ENCODE measurements at regions not wholly inside any gene's neighbourhood (a gene's known extent, or its start where the extent isn't known, plus 50 kb on each side); places are given as distances from the start of the nearest gene placed in this dataset.

DNA sequence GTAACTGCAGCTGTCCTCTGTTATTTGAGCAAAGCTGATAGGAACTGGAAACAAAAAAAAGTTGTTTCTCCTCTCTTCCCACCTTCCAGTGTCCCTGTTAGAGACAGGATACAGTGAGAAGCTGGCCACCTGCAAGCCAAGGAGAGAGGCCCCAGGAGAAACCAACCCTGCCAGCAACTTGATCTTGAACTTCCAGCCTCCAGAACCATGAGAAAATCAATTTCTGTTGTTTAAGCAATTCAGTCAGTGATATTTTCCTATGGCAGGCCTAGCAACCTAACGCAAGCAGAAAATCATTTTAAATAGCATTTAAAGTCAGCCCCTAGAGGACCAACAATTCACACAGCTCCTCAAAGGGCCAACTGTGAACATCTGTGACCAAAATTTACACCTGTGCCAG, 291.3 kb downstream of the OXSM start:
- TF ChIP-seq, protein P1, sequence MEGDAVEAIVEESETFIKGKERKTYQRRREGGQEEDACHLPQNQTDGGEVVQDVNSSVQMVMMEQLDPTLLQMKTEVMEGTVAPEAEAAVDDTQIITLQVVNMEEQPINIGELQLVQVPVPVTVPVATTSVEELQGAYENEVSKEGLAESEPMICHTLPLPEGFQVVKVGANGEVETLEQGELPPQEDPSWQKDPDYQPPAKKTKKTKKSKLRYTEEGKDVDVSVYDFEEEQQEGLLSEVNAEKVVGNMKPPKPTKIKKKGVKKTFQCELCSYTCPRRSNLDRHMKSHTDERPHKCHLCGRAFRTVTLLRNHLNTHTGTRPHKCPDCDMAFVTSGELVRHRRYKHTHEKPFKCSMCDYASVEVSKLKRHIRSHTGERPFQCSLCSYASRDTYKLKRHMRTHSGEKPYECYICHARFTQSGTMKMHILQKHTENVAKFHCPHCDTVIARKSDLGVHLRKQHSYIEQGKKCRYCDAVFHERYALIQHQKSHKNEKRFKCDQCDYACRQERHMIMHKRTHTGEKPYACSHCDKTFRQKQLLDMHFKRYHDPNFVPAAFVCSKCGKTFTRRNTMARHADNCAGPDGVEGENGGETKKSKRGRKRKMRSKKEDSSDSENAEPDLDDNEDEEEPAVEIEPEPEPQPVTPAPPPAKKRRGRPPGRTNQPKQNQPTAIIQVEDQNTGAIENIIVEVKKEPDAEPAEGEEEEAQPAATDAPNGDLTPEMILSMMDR (IDR thresholded peaks at IDR 0.05), result no peak
- TF ChIP-seq POLR2A (IDR thresholded peaks at IDR 0.05), result no peak
